Adrenal gland (tissue), 9 donors: ENCODE measurements at regions not wholly inside any gene's neighbourhood (a gene's known extent, or its start where the extent isn't known, plus 50 kb on each side); places are given as distances from the start of the nearest gene placed in this dataset.

ENCODE experiments used
- DNase-seq, 7 donors: peaks; one replicate each; pipeline ENCODE4 v3.0.0-alpha.2; 2019 to 2020
- H3K27ac ChIP-seq, 5 donors: fragments of 200-600 bp; sonication (generic) in 4 of 5; 1 replicate in 3 of 5; 2 replicates in 2 of 5; pipeline versions ENCODE4 v1.5.1 to v1.8.0; 2016 to 2020; ENCODE audit warnings: mild to moderate bottlenecking in 1 of 5
- H3K27me3 ChIP-seq: fragments of 200-600 bp; 2 replicates; pipeline ENCODE4 v1.8.0; 2021
- H3K36me3 ChIP-seq, 2 donors: fragments of 200-600 bp; replicated peaks in 1 of 2; 1 replicate in 1 of 2; 2 replicates in 1 of 2; pipeline versions ENCODE4 v1.5.1 to v1.8.0; 2018 to 2022
- H3K4me1 ChIP-seq, 2 donors: fragments of 200-600 bp; replicated peaks in 1 of 2; 1 replicate in 1 of 2; 2 replicates in 1 of 2; pipeline versions ENCODE4 v1.5.1 to v1.8.0; 2018 to 2021
- H3K4me3 ChIP-seq, 4 donors: fragments of 200-600 bp; sonication (generic) in 3 of 4; one replicate each; pipeline ENCODE4 v1.5.1; 2016 to 2018
- H3K9me3 ChIP-seq, 3 donors: fragments of 200-600 bp; sonication (generic) in 1 of 3; replicated peaks in 1 of 3; 1 replicate in 2 of 3; 2 replicates in 1 of 3; pipeline versions ENCODE4 v1.5.1 to v1.8.0; 2016 to 2021
- CTCF ChIP-seq, 6 experiments: fragments of 450-650 bp in 4 of 6; fragments of 200-600 bp in 2 of 6; sonication (generic) in 1 of 6; IDR thresholded peaks; 1 replicate in 5 of 6; 2 replicates in 1 of 6; pipeline versions ENCODE4 v1.5.1 to v1.8.0; 2016 to 2021; ENCODE audit warnings: antibody characterized with exemption in 6 of 6, mild to moderate bottlenecking in 2 of 6, moderate library complexity in 1 of 6
- POLR2A ChIP-seq, 2 donors: fragments of 450-650 bp; IDR thresholded peaks; one replicate each; pipeline ENCODE4 v1.6.1; 2017; ENCODE audit warnings: antibody characterized with exemption in 2 of 2, mild to moderate bottlenecking in 2 of 2, moderate library complexity in 1 of 2
- WGBS, 4 donors: extraction: QIAGEN DNeasy Blood & Tissue Kit in 2 of 4; methylation state at CpG; one replicate each; pipeline versions ENCODE4 v1.1.5 to v1.1.7; 2013 to 2017; 5-methylcytosine and 5-hydroxymethylcytosine counted together
- intact Hi-C, 2 donors: fragments of 100-400 bp; cut with DNase I; formaldehyde crosslinking; loops; one replicate each; pipeline versions ENCODE4 v1.14.1 to v1.15.0; 2022 to 2023
- donor health status: healthy with polysubstance abuse.
- donor health status: Bipolar disorder and iron deficiency.
- donor health status: DM: yes; HTN: yes; CAD: no.
- donor health status: DM: no; HTN: no; CAD: no.
- donor health status: DM: no; HTN: no; CAD: no.

GRCh38 chr2:9156483-9156882 lies 50.1 kb upstream of the ASAP2 start:
- intact Hi-C loops: no loop called here
- DNase-seq: no peak
- H3K27me3 ChIP-seq: no peaks in the 10 kb centered on the region
- TF ChIP-seq CTCF (IDR thresholded peaks at IDR 0.05) (no peak), POLR2A (IDR thresholded peaks at IDR 0.05) (no peak)
- WGBS, 4 donors: 82 to 90% (median 85%) methylated on average over 3 of the region's 3 CpGs
- no peak overlapping the region for H3K4me3 ChIP-seq
- no peaks in the 10 kb centered on the region for H3K36me3 ChIP-seq
- no peak overlapping the region for H3K27ac ChIP-seq
- no peaks in the 10 kb centered on the region for H3K4me1 ChIP-seq
- no peaks in the 10 kb centered on the region for H3K9me3 ChIP-seq

- H3K4me3 ChIP-seq: no peak overlapping the region
- H3K27ac ChIP-seq: no peak overlapping the region
- no peaks in the 10 kb centered on the region for H3K36me3 ChIP-seq
- intact Hi-C loops: no loop called here
- H3K9me3 ChIP-seq: no peaks in the 10 kb centered on the region
- no peaks in the 10 kb centered on the region for H3K4me1 ChIP-seq
- DNase-seq: no peak
- no peaks in the 10 kb centered on the region for H3K27me3 ChIP-seq
- TF ChIP-seq CTCF (IDR thresholded peaks at IDR 0.05) (no peak), POLR2A (IDR thresholded peaks at IDR 0.05) (no peak)
- WGBS, 4 donors: 86 to 96% (median 92%) methylated on average over 2 of the region's 2 CpGs
Observed at GRCh38 chr2:9154061-9154460, 52.6 kb upstream of the ASAP2 start.

GRCh38 chr2:9153643-9153980 lies 53.0 kb upstream of the ASAP2 start:
- no peak for DNase-seq
- Histone ChIP-seq H3K4me3 (no peak overlapping the region), H3K27me3 (no peaks in the 10 kb centered on the region), H3K9me3 (no peaks in the 10 kb centered on the region), H3K36me3 (no peaks in the 10 kb centered on the region), H3K4me1 (no peaks in the 10 kb centered on the region), H3K27ac (no peak overlapping the region)
- intact Hi-C loops: no loop called here
- TF ChIP-seq POLR2A (IDR thresholded peaks at IDR 0.05) (no peak), CTCF (IDR thresholded peaks at IDR 0.05) (no peak)
- WGBS, 4 donors: 78 to 93% (median 90%) methylated on average over 4 of the region's 4 CpGs

- no peak overlapping the region for H3K27ac ChIP-seq
- intact Hi-C loops: no loop called here
- no peak for DNase-seq
Observed at GRCh38 chr2:9152975-9153642, 53.5 kb upstream of the ASAP2 start.

More at GRCh38 chr2:9152975-9153642, 53.5 kb upstream of the ASAP2 start:
- Histone ChIP-seq H3K36me3 (no peaks in the 10 kb centered on the region), H3K9me3 (no peaks in the 10 kb centered on the region), H3K4me3 (no peak overlapping the region), H3K27me3 (no peaks in the 10 kb centered on the region), H3K4me1 (no peaks in the 10 kb centered on the region)
- WGBS, 4 donors: 38 to 44% (median 42%) methylated on average over 10 to 17 of the region's 17 CpGs
- TF ChIP-seq POLR2A (IDR thresholded peaks at IDR 0.05) (no peak), CTCF (IDR thresholded peaks at IDR 0.05) (no peak)
